ENCODE measurements at regions not wholly inside any gene's neighbourhood (a gene's known extent, or its start where the extent isn't known, plus 50 kb on each side); places are given as distances from the start of the nearest gene placed in this dataset.

DNA sequence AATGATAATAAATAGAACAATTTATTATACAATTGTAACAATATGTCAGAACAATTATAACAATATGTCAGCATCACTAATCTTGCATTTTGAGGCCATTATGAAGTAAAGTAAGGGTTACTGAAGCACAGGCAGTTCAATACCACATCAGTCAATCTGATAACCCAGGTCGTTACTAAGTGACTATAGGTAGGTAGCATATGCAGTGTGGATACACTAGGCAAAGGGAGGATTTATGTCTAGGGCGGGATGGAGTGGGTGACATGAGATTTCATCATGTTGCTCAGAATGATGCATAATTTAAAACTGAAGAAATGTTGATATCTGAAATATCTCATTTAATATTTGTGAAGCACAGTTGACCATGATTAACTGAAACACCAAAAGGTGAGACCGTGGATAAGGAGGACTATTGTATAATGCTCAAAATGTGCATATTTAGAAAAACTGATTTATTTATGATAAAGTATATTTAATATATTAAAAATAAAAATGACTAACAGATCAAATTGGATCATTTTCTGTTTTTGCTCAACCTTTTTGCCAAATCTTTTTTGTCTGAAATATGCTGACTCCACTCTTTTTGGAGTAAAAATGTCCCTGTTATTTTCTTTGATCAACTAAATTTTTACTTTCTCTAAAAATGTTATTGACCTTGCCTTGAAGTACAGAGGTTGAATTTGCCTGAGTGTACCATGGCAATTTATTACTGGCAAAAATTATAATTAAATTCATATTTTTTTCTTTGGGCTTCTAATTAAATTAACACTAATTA lies 1189.4 kb upstream of the USP15 start:
- TF ChIP-seq, protein P1, sequence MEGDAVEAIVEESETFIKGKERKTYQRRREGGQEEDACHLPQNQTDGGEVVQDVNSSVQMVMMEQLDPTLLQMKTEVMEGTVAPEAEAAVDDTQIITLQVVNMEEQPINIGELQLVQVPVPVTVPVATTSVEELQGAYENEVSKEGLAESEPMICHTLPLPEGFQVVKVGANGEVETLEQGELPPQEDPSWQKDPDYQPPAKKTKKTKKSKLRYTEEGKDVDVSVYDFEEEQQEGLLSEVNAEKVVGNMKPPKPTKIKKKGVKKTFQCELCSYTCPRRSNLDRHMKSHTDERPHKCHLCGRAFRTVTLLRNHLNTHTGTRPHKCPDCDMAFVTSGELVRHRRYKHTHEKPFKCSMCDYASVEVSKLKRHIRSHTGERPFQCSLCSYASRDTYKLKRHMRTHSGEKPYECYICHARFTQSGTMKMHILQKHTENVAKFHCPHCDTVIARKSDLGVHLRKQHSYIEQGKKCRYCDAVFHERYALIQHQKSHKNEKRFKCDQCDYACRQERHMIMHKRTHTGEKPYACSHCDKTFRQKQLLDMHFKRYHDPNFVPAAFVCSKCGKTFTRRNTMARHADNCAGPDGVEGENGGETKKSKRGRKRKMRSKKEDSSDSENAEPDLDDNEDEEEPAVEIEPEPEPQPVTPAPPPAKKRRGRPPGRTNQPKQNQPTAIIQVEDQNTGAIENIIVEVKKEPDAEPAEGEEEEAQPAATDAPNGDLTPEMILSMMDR (IDR thresholded peaks at IDR 0.05; ENCODE audit: low read depth, low read length, poor library complexity, severe bottlenecking): no peak
- TF ChIP-seq EZH2phosphoT487 (IDR thresholded peaks at IDR 0.05; ENCODE audit: borderline replicate concordance, low read length): no peak

Data from DOHH2 (cell line).